Psoas muscle (tissue), 7 donors: ENCODE measurements at regions not wholly inside any gene's neighbourhood (a gene's known extent, or its start where the extent isn't known, plus 50 kb on each side); places are given as distances from the start of the nearest gene placed in this dataset.

Source experiments
- ATAC-seq, 4 donors: fragments of 200-7000 bp; cut with Tn5 transposase; one replicate each; pipeline ENCODE4 v1.9.1; 2020; ENCODE audit warnings: moderate library complexity in 3 of 4, mild to moderate bottlenecking in 2 of 4
- DNase-seq, 2 donors: peaks; one replicate each; pipeline ENCODE4 v3.0.0-alpha.2; 2020
- H3K27ac ChIP-seq: fragments of 200-600 bp; one replicate; pipeline ENCODE4 v1.8.0; 2022
- H3K27me3 ChIP-seq, 3 donors: fragments of 200-600 bp in 1 of 3; one replicate each; pipeline versions ENCODE4 v1.6.1 to v1.8.0; 2013 to 2022; ENCODE audit warnings: low read length in 2 of 3, mild to moderate bottlenecking in 2 of 3, moderate library complexity in 1 of 3; ENCODE audit not compliant: insufficient read depth in 3 of 3
- H3K36me3 ChIP-seq, 2 donors: fragments of 200-600 bp in 1 of 2; one replicate each; pipeline versions ENCODE4 v1.6.1 to v1.8.0; 2013 to 2022; ENCODE audit warnings: low read depth in 1 of 2, mild to moderate bottlenecking in 1 of 2, moderate library complexity in 1 of 2; ENCODE audit not compliant: insufficient read depth in 1 of 2
- H3K4me1 ChIP-seq: fragments of 200-600 bp; one replicate; pipeline ENCODE4 v1.8.0; 2022
- H3K4me3 ChIP-seq: fragments of 200-600 bp; one replicate; pipeline ENCODE4 v1.8.0; 2022; ENCODE audit warnings: mild to moderate bottlenecking
- H3K9me3 ChIP-seq: fragments of 200-600 bp; one replicate; pipeline ENCODE4 v1.8.0; 2022
- CTCF ChIP-seq: fragments of 200-600 bp; IDR thresholded peaks from one replicate; pipeline ENCODE4 v1.8.0; 2022; ENCODE audit warnings: antibody characterized with exemption
- WGBS, 3 donors: extraction: QIAGEN DNeasy Blood & Tissue Kit; methylation state at CpG; one replicate each; pipeline versions ENCODE4 v1.1.6 to v1.1.7; 2013; 5-methylcytosine and 5-hydroxymethylcytosine counted together
- intact Hi-C, 2 donors: fragments of 100-400 bp; cut with DNase I; formaldehyde crosslinking; loops; one replicate each; pipeline versions ENCODE4 v1.11.0 to v1.14.2; 2022
- donor health status: healthy with polysubstance abuse.
- donor health status: DM: no; HTN: no; CAD: no; lungs with moderate emphysema.
- donor health status: Bipolar disorder and iron deficiency.
- donor health status: healthy.
- donor health status: DM: yes; HTN: yes; CAD: no.
- donor health status: DM: no; HTN: no; CAD: no.
- donor health status: DM: yes; HTN: yes; CAD: no.

DNA sequence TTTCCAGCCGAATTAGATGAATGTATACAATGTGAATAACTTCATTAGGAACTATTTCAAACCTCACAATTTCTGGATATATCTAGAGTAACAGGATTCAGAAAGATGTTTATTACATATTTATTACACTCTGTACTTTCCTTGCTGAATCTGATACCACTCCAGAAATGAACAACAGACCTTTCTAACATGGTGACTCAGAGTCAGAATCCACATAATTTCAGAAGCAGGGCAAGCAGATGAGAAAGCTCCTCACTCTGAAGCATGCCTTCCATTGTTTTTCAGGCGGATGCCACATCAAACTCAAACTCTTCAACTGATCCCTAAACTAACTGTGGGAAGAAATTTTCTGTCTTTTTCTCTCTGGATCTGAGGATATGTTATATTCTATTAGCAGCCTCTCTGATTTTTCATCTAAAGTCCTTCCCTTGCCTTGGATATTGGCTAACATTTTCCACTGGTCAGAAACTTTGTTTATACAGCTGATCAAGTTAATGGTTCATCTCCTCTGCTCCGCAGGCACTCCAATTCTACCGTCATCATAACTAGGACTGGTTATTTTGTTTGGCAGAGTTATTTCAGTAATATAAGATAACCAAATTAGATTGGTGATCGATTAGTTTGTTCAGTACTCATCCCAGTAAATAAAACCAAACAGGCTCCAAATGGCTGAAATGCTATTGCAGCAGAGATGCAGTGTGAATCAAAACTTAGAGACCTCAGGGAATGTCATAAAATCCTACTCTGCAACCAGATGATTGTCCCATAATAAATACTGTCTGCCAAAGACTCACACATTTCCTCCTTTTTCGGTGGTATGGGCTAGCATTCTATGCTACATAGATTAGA lies 556.0 kb downstream of the EBF1 start:
- intact Hi-C loops = no loop called here
- Histone ChIP-seq H3K4me1 (no peaks in the 10 kb centered on the region), H3K27ac (peak overlapping the region; percentile 36), H3K27me3 (no peaks in the 10 kb centered on the region), H3K36me3 (no peaks in the 10 kb centered on the region), H3K4me3 (no peak overlapping the region), H3K9me3 (no peaks in the 10 kb centered on the region)
- DNase-seq = no peak
- no peak for TF ChIP-seq CTCF
- ATAC-seq = peak in 1 of 4 donors; percentile 54
- WGBS, 3 donors = 68 to 76% (median 71%) methylated on average over 6 of the region's 6 CpGs

GRCh38 chr5:158541536-158542297 lies 558.0 kb downstream of the EBF1 start:
- Histone ChIP-seq H3K27me3 (no peaks in the 10 kb centered on the region), H3K4me1 (no peaks in the 10 kb centered on the region), H3K4me3 (no peak overlapping the region), H3K36me3 (no peaks in the 10 kb centered on the region), H3K9me3 (no peaks in the 10 kb centered on the region), H3K27ac (no peak overlapping the region)
- no peak for DNase-seq
- WGBS, 3 donors = 64 to 72% (median 66%) methylated on average over 9 of the region's 9 CpGs
- no peak for TF ChIP-seq CTCF
- no peak for ATAC-seq
- intact Hi-C loops = no loop called here

GRCh38 chr5:158538506-158539074 lies 561.1 kb downstream of the EBF1 start:
- intact Hi-C loops = no loop called here
- no peak overlapping the region for H3K27ac ChIP-seq
- ATAC-seq = no peak

DNA sequence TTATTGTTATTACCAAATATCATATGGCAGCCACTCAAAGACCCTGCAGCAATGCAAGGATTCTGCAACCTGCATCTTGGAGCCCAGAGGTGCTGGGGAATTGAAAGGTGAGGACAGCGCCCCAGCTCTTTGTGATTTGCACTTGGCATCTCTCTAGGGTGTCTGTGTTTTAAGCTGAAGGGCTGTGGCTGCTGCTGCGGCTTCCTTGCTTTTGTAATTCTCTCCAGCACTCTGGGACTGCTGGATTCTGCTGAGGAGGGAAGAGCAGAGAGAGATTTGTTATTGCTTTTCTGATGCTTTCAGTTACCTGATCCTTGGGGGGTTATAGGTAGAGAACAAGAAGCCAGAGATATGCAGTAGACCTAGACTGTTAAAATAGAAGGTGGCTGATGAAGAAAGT lies 562.4 kb downstream of the EBF1 start:
- intact Hi-C loops = no loop called here
- Histone ChIP-seq H3K4me1 (no peaks in the 10 kb centered on the region), H3K4me3 (no peak overlapping the region), H3K27me3 (no peaks in the 10 kb centered on the region), H3K36me3 (no peaks in the 10 kb centered on the region), H3K9me3 (no peaks in the 10 kb centered on the region), H3K27ac (no peak overlapping the region)
- 72 to 76% (median 72%) methylated on average over 2 of the region's 2 CpGs for WGBS, 3 donors
- ATAC-seq = no peak
- no peak for DNase-seq
- TF ChIP-seq CTCF = no peak

More at GRCh38 chr5:158538506-158539074, 561.1 kb downstream of the EBF1 start:
- Histone ChIP-seq H3K4me1 (no peaks in the 10 kb centered on the region), H3K9me3 (no peaks in the 10 kb centered on the region), H3K4me3 (no peak overlapping the region), H3K36me3 (no peaks in the 10 kb centered on the region), H3K27me3 (no peaks in the 10 kb centered on the region)
- DNase-seq = peak in 1 of 2 donors; percentile 62
- no peak for TF ChIP-seq CTCF
- 49 to 57% (median 50%) methylated on average over 7 of the region's 7 CpGs for WGBS, 3 donors
